Glomerular visceral epithelial cell (primary cell): ENCODE measurements at regions not wholly inside any gene's neighbourhood (a gene's known extent, or its start where the extent isn't known, plus 50 kb on each side); places are given as distances from the start of the nearest gene placed in this dataset.
A peak's percentile ranks its signal among the peaks of the same experiment; 100 is the strongest.
"Not testable (repeated sequence)": the region's sequence is repeated elsewhere in the genome, so short reads cannot be mapped to it uniquely, and the experiment has no call there.

Experiments
- DNase-seq: peaks from one replicate; pipeline ENCODE4 v3.0.0-alpha.2; 2016; ENCODE audit errors: extremely low spot score

DNA sequence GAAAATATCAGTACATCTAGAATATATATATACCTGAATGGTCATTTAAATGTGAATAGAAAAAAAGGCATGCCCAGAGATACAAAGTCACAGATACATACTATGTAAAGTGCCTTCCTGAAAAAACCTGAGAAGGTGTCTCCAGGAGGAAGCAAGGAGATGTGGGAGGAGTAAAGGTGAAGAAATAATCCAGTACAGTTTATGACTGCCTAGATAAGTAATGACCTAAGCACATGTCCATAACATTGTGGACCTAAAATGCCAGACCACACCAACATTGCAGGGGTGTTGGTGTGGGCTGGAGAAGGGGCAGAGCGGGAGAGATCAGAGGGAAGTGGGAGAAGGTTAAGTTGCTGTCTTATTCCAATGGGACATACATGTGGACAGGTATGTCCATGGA is 226.9 kb downstream of the ZNF621 start:
- no peak for DNase-seq

- no peak for DNase-seq
Observed at GRCh38 chr3:40752492-40752891, 227.7 kb downstream of the ZNF621 start.

DNA sequence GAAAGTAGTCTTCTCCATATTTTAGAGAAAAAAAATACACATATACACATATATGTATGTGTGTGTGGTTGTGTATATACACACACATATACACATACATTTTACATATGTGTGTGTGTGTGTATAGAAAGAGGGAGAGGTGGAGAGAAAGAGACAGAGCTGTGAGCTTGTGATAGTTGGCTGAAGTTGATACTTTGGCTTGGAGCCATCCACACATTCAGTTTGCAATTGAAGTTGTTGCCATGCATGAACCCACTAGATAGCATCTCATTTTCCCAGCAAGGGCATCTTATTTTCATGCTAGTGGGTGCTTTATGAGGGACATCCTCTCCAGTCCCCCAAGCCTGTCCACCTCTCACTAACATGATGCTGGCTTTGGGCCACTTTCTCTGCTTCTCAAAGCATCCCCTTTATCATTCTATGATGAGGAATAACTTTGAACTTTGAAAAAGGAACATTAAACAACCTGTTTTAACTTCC is 228.6 kb downstream of the ZNF621 start:
- no peak for DNase-seq

DNA sequence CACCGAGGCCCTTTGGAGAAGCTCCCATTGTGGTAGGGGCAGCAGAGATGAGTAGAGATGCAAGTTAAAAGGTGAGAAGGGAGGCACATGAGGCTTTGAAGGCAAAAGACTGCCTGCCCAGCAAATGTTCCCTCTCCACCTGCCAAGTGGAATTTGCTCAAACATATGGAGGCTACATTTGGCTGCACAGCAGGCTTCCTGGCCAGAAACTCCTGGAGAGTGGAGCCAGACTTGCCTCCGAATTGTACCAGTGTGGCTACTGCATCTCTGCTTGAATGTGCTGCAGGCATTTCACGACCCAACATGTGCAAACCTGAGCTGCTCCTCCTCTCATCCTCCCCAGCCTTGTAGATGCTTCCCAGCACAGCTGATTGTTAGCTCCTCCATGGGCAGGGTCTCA is 229.2 kb downstream of the ZNF621 start:
- no peak for DNase-seq

GRCh38 chr3:40754994-40755393 is 230.2 kb downstream of the ZNF621 start:
- DNase-seq = peak; percentile 8

DNA sequence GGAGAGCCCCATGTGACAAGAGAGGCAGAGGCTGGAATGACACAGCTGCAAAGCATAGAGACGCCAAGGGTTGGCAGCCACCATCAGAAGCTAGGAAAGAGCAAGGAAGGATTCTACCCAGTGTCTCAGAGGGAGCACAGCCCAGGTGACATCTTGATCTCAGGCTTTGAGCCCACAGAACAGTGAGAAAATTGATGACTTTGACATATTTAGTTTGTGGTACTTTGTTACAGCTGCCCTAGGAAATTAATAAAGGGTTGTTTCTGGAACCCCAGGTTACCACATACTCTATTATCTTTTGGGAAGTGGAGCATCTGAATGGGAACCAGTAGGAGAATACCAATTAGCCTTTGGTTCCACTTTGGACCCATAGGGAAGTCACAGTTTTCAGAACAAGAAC is 231.7 kb downstream of the ZNF621 start:
- no peak for DNase-seq

- DNase-seq = not testable (repeated sequence)
Observed at GRCh38 chr3:40762771-40763170, 238.0 kb downstream of the ZNF621 start.

GRCh38 chr3:40763807-40764206 is 239.0 kb downstream of the ZNF621 start:
- no peak for DNase-seq

DNA sequence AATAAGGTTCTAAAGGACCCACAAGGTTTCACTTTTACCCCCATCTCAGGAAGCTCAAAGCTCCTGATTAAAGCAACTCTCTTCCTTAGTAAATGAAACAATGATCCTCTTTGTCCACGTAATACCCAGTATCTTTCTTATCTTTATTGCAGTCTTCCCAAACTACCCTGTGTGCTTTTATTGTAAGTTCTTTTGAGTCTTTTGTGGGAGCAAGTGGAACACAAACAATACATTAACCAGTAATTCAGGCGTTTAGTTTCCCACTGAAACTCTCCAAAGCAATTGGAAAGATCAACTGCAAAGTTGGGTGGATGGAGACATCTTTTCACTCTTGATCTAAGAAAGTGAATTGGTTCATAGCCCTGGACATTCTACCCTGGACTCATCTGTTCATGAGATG is 240.0 kb downstream of the ZNF621 start:
- no peak for DNase-seq

GRCh38 chr3:40765884-40766283 is 241.1 kb downstream of the ZNF621 start:
- DNase-seq = no peak

GRCh38 chr3:40766396-40766795 is 241.6 kb downstream of the ZNF621 start:
- DNase-seq = no peak

GRCh38 chr3:40768046-40768445 is 243.3 kb downstream of the ZNF621 start:
- DNase-seq = no peak

DNA sequence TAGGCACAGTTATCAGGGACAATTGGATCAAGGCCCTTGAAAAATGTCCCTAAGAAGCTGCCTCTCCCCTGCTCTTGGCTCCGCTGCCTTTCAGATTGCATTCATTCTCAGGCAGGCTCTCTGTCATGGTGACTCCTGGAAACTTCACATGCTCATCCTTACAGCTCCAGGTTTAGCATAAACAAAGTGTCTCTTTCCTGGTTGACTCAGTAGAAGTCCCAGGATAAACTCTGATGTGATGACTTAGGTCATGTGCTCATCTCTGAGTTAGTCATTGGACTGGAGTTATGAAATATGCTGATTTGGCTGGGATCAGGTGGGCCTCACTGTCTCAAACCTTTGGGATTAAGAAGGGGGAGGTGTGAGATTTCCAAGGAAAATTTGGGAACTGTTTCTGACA is 243.8 kb downstream of the ZNF621 start:
- peak; percentile 2 for DNase-seq

- DNase-seq = no peak
Observed at GRCh38 chr3:40770061-40770460, 245.3 kb downstream of the ZNF621 start.

- DNase-seq = no peak
Observed at GRCh38 chr3:40771112-40771511, 246.4 kb downstream of the ZNF621 start.

DNA sequence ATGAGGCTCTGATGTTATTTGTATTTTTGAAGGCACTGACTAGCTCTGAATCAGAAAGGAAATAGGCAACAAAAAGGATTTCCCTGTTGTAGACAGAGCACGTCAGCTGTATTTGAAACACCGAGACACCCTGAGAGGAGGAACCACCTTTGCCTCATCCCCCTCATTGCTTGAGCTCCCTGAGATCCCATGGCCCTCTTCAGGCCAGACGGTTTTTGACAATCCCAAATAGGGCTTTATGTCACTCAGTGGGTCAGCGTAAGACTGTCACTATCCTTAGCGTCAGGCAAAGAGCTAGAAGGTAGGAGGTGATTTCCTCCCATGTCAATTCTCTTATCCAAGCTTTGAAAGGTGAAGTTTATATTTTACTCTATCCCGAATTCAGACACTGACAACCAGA is 254.3 kb downstream of the ZNF621 start:
- no peak for DNase-seq

DNA sequence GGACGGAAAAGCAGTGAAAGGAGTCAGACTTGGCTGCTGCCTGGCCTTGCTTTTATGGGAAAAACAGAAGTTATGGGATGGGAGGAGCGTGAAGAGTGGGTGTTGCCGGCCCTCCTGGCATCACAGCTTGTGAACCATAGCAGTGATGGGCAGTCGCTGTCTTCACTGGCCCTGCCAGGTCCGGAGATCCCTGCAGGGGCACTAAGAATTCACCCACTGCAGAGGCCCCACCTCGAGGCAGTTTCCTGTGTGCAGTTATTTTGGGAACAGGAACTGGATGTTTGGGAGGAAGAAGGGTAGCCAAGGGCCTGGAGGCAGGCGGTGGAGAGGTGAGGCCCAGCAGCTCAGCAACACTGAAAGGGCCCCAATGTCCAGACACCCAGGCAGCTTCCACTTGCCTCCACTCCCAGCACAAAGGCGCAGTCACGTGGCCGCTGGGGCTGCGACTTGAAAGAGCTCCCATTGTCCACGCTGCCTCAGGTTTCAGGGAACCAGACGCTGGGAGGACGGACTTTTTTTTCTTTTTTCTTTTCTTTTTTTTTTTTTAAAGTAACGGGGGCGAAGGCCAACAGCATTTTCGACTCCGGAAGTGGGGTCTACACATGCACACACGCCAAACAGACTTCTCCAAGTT is 255.6 kb downstream of the ZNF621 start:
- DNase-seq = no peak

DNA sequence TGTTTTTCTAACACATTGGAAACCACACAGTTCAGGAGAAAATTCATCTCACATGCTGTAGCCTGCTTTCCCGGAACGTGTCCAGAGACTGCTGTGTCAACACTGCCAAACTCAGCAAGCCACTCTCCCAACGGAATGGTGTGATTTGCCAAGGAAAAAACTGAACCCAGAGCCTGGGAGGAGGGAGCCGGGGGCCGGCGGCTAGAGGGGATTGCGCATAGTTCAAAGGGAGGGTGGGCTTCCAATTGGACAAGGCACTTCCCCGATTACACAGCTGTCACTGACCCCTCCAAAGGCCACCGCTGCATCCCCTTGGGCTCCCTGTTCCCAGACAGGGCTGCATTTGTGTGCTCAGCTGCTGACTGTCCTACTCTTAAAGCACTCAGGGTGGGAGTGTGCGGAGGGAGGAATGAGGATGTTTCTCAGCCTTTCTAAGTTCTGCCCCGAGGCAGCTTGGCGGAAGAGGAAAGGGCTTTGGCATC is 256.2 kb downstream of the ZNF621 start:
- DNase-seq = no peak

- DNase-seq = peak; percentile 9
Observed at GRCh38 chr3:40782111-40782721, 257.5 kb downstream of the ZNF621 start.

- DNase-seq = no peak
Observed at GRCh38 chr3:40790746-40791145, 266.0 kb downstream of the ZNF621 start.

DNA sequence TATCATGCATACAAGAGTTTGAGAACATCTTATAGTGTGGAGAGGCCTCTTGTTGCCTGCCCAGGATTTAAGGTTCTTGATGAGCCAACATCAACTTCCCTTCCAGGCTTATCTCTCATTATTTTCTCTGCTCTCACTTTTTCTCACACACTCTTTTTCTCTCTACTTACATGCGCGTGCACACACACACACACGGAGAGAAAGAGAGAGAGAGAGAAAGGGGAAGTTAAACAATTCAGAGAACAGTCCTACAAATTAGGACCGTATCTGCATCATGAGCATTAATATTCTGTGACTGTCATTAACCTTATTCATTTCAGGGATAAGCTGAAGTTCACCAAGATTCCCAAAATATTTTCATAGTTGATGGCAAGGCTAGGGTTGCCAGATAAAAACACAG is 269.0 kb downstream of the ZNF621 start:
- DNase-seq = no peak

- DNase-seq = peak; percentile 98
Observed at GRCh38 chr3:40800343-40800742, 275.6 kb downstream of the ZNF621 start.

DNA sequence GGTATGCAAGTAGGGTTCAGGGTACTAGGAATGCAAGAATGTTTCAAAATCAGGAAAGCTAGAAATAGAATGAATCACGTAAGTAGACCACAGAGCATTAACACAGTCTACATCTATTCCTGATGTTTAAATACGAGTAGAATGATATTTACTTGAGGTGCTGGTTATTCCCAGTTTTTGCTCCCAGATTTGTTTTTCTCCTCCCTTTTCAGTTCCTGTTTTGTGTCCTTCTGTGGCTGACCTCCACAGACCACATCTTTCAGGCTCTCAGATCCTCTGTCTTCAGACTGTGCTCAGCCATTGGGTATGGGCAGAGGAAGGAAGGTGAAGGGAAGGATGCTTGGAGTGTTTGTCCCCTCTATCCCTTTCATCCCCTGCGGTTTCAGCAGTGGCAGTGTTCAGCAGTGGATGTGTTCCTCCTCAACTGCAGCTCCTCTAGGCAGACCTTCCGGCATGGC is 276.6 kb downstream of the ZNF621 start:
- peak; percentile 51 for DNase-seq

GRCh38 chr3:40803311-40803710 is 278.6 kb downstream of the ZNF621 start:
- no peak for DNase-seq
